Pancreas (tissue), 10 donors: ENCODE measurements at regions not wholly inside any gene's neighbourhood (a gene's known extent, or its start where the extent isn't known, plus 50 kb on each side); places are given as distances from the start of the nearest gene placed in this dataset.

Source experiments
- ATAC-seq, 4 donors: fragments of 200-7000 bp; cut with Tn5 transposase; one replicate each; pipeline versions ENCODE4 v1.8.0 to v1.9.1; 2020; ENCODE audit warnings: mild to moderate bottlenecking in 4 of 4, moderate library complexity in 4 of 4
- DNase-seq, 6 donors: peaks; one replicate each; pipeline ENCODE4 v3.0.0-alpha.2; 2020
- FAIRE-seq: peaks from 2 replicates; lab custom pipeline; 2012; peaks lifted over from hg19 to GRCh38; lab: Jason Lieb, UNC
- H3K27ac ChIP-seq, 4 donors: fragments of 200-600 bp; sonication (generic); 1 replicate in 3 of 4; 2 replicates in 1 of 4; pipeline versions ENCODE4 v1.5.0 to v1.8.0; 2020
- H3K27me3 ChIP-seq, 4 donors: fragments of 200-600 bp; one replicate each; pipeline ENCODE4 v1.8.0; 2021
- H3K36me3 ChIP-seq, 3 donors: fragments of 200-600 bp; sonication (generic) in 1 of 3; one replicate each; pipeline versions ENCODE4 v1.5.0 to v1.8.0; 2020 to 2021
- H3K4me1 ChIP-seq, 3 donors: fragments of 200-600 bp; one replicate each; pipeline ENCODE4 v1.8.0; 2021
- H3K4me3 ChIP-seq, 4 donors: fragments of 200-600 bp; sonication (generic) in 2 of 4; one replicate each; pipeline versions ENCODE4 v1.5.0 to v1.8.0; 2020 to 2021
- H3K9me3 ChIP-seq, 4 donors: fragments of 200-600 bp; one replicate each; pipeline ENCODE4 v1.8.0; 2021
- CTCF ChIP-seq, 4 donors: fragments of 200-600 bp; sonication (generic) in 3 of 4; IDR thresholded peaks; one replicate each; pipeline versions ENCODE4 v1.5.0 to v1.8.0; 2021; ENCODE audit warnings: antibody characterized with exemption in 4 of 4
- WGBS, 2 donors: extraction: QIAGEN DNeasy Blood & Tissue Kit; methylation state at CpG; one replicate each; pipeline ENCODE4 v1.1.7; 2013; 5-methylcytosine and 5-hydroxymethylcytosine counted together
- intact Hi-C, 3 donors: fragments of 100-400 bp; cut with DNase I; formaldehyde crosslinking; loops; one replicate each; pipeline versions ENCODE4 v1.11.1 to v1.14.2; 2022
- donor health status: healthy with polysubstance abuse.
- donor health status: DM: no; HTN: no; CAD: no; lungs with moderate emphysema.
- donor health status: DM: no; HTN: no; CAD: no.
- donor health status: control.
- donor health status: control.
- donor health status: Bipolar disorder and iron deficiency.
- donor health status: DM: yes; HTN: yes; CAD: no.
- donor health status: DM: no; HTN: no; CAD: no.
- donor health status: DM: no; HTN: no; CAD: no.
- donor health status: DM: yes; HTN: yes; CAD: no.

GRCh38 chr17:34817252-34818035 lies 143.8 kb downstream of the CCT6B start:
- no peak for TF ChIP-seq CTCF (IDR thresholded peaks at IDR 0.05)
- intact Hi-C loops, result no loop called here
- Histone ChIP-seq H3K4me1 (no peaks in the 10 kb centered on the region), H3K4me3 (no peak overlapping the region), H3K27me3 (no peaks in the 10 kb centered on the region), H3K27ac (no peak overlapping the region), H3K9me3 (no peaks in the 10 kb centered on the region), H3K36me3 (no peaks in the 10 kb centered on the region)
- FAIRE-seq (no peak), ATAC-seq (no peak), DNase-seq (no peak)
- 73 to 83% methylated on average over 8 of the region's 8 CpGs for WGBS, 2 donors

GRCh38 chr17:34816848-34817247 lies 144.4 kb downstream of the CCT6B start:
- TF ChIP-seq CTCF (IDR thresholded peaks at IDR 0.05), result no peak
- Histone ChIP-seq H3K27me3 (no peaks in the 10 kb centered on the region), H3K9me3 (no peaks in the 10 kb centered on the region), H3K4me1 (no peaks in the 10 kb centered on the region), H3K36me3 (no peaks in the 10 kb centered on the region), H3K4me3 (no peak overlapping the region), H3K27ac (no peak overlapping the region)
- intact Hi-C loops, result no loop called here
- no peak for ATAC-seq
- FAIRE-seq, result no peak
- 60 to 68% methylated on average over 5 of the region's 5 CpGs for WGBS, 2 donors
- no peak for DNase-seq

- Histone ChIP-seq H3K27ac (no peak overlapping the region), H3K4me3 (no peak overlapping the region), H3K36me3 (no peaks in the 10 kb centered on the region), H3K4me1 (no peaks in the 10 kb centered on the region), H3K9me3 (no peaks in the 10 kb centered on the region), H3K27me3 (no peaks in the 10 kb centered on the region)
- no peak for TF ChIP-seq CTCF (IDR thresholded peaks at IDR 0.05)
- WGBS, 2 donors, result 66 to 74% methylated on average over 5 of the region's 5 CpGs
- no peak for DNase-seq
- no peak for ATAC-seq
- no peak for FAIRE-seq
- intact Hi-C loops, result no loop called here
Measured at GRCh38 chr17:34813290-34813689, 148.0 kb downstream of the CCT6B start.

- no peak overlapping the region for H3K4me3 ChIP-seq
- 53 to 63% methylated on average over 5 of the region's 5 CpGs for WGBS, 2 donors
- no peak overlapping the region for H3K27ac ChIP-seq
- DNase-seq (no peak), ATAC-seq (no peak), FAIRE-seq (no peak)
- intact Hi-C loops, result no loop called here
- H3K4me1 ChIP-seq, result no peaks in the 10 kb centered on the region
- no peak for TF ChIP-seq CTCF (IDR thresholded peaks at IDR 0.05)
- H3K36me3 ChIP-seq, result no peaks in the 10 kb centered on the region
- no peaks in the 10 kb centered on the region for H3K27me3 ChIP-seq
- no peaks in the 10 kb centered on the region for H3K9me3 ChIP-seq
Measured at GRCh38 chr17:34811561-34811960, 149.7 kb downstream of the CCT6B start.

- intact Hi-C loops, result no loop called here
- no peaks in the 10 kb centered on the region for H3K9me3 ChIP-seq
- TF ChIP-seq CTCF (IDR thresholded peaks at IDR 0.05), result no peak
- no peak for ATAC-seq
- H3K4me3 ChIP-seq, result no peak overlapping the region
- H3K4me1 ChIP-seq, result no peaks in the 10 kb centered on the region
- DNase-seq, result no peak
- H3K27ac ChIP-seq, result no peak overlapping the region
- no peaks in the 10 kb centered on the region for H3K27me3 ChIP-seq
- no peaks in the 10 kb centered on the region for H3K36me3 ChIP-seq
- 28 to 33% methylated on average over 1 of the region's 1 CpG for WGBS, 2 donors
- FAIRE-seq, result no peak
Measured at GRCh38 chr17:34800661-34801060, 160.6 kb downstream of the CCT6B start.
